ENCODE measurements at regions not wholly inside any gene's neighbourhood (a gene's known extent, or its start where the extent isn't known, plus 50 kb on each side); places are given as distances from the start of the nearest gene placed in this dataset.

DNA sequence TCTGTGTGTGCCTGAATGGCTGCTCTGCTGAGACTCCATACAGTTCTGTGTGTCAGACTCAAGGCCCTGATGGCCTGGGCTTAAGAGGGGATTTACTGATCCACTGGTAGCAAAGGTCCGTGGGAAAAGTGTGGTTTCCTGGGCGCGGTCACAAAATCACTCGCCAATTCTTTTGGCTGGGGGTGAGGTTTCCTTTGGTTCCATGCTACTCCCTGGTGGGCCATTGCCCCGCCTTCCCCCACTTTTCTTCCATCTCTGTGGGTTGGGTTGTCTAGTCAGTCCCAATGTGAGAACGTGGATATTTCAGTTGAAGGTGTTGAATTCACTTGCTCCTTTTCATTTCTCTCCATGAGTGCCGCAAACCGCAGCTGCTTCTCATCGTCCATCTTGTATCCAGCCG lies 162.7 kb upstream of the NRXN1 start:
- no peak overlapping the region for H3K4me3 ChIP-seq (ENCODE audit: low read length)
- no peaks in the 10 kb centered on the region for H3K4me1 ChIP-seq (ENCODE audit: control insufficient read depth, low read depth, low read length)
- H3K27ac ChIP-seq (ENCODE audit: low read length), result no peak overlapping the region
- no peak overlapping the region for H3K9ac ChIP-seq (ENCODE audit: low read length)
- no peaks in the 10 kb centered on the region for H3K27me3 ChIP-seq (ENCODE audit: control insufficient read depth, insufficient read depth, low read length)
- no peaks in the 10 kb centered on the region for H3K9me3 ChIP-seq (ENCODE audit: control insufficient read depth, low read depth, low read length)
- no peaks in the 10 kb centered on the region for H3K36me3 ChIP-seq (ENCODE audit: control insufficient read depth, low read depth, low read length)

- Histone ChIP-seq H3K27ac (ENCODE audit: low read length) (no peak overlapping the region), H3K9me3 (ENCODE audit: control insufficient read depth, low read depth, low read length) (no peaks in the 10 kb centered on the region), H3K4me3 (ENCODE audit: low read length) (no peak overlapping the region), H3K4me1 (ENCODE audit: control insufficient read depth, low read depth, low read length) (peaks cover 12% of the 10 kb centered on the region), H3K36me3 (ENCODE audit: control insufficient read depth, low read depth, low read length) (no peaks in the 10 kb centered on the region), H3K27me3 (ENCODE audit: control insufficient read depth, insufficient read depth, low read length) (no peaks in the 10 kb centered on the region), H3K9ac (ENCODE audit: low read length) (no peak overlapping the region)
These were observed 138.3 kb upstream of the NRXN1 start for GRCh38 chr2:51170273-51170672.

DNA sequence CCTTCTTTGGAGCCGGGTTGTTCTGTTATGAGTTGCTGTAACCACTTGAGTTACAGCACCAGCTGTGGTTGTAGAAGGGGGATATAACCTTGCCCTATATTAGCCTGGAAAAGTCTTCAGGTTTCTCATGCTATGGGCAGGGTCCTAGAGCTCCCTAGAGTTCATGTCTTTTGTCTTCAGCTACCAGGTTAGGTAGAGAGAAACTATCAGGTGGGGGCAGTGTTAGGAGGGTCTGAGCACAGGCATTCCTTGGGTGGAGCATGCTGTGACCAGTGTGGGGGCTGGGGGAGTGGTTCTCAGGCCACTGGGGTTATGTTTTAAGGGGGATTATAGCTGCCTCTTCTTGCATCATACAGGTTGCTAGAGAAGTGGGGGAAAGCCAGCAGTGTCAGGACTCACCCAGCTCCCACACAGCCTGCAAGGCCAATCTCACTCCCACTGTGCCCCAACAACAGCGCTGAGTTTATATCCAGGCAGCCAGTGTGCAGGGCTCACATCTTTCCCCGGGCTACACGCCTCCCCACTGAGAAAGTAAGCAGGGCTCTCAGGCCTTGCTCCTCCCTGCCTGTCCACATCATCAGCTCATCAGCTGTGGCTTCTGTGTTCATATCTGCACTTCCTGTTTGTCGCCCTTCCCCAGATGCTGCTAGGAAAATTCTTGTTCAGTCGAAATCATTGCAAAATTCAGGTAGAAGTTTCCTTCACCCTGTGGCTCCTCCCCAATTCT lies 133.8 kb upstream of the NRXN1 start:
- Histone ChIP-seq H3K4me3 (ENCODE audit: low read length) (no peak overlapping the region), H3K9me3 (ENCODE audit: control insufficient read depth, low read depth, low read length) (no peaks in the 10 kb centered on the region), H3K4me1 (ENCODE audit: control insufficient read depth, low read depth, low read length) (peaks cover 12% of the 10 kb centered on the region), H3K9ac (ENCODE audit: low read length) (no peak overlapping the region), H3K27me3 (ENCODE audit: control insufficient read depth, insufficient read depth, low read length) (no peaks in the 10 kb centered on the region), H3K36me3 (ENCODE audit: control insufficient read depth, low read depth, low read length) (no peaks in the 10 kb centered on the region), H3K27ac (ENCODE audit: low read length) (no peak overlapping the region)

GRCh38 chr2:51158251-51158650 lies 126.3 kb upstream of the NRXN1 start:
- Histone ChIP-seq H3K9ac (ENCODE audit: low read length) (no peak overlapping the region), H3K9me3 (ENCODE audit: control insufficient read depth, low read depth, low read length) (no peaks in the 10 kb centered on the region), H3K27me3 (ENCODE audit: control insufficient read depth, insufficient read depth, low read length) (no peaks in the 10 kb centered on the region), H3K4me3 (ENCODE audit: low read length) (no peak overlapping the region), H3K27ac (ENCODE audit: low read length) (no peak overlapping the region), H3K4me1 (ENCODE audit: control insufficient read depth, low read depth, low read length) (no peaks in the 10 kb centered on the region), H3K36me3 (ENCODE audit: control insufficient read depth, low read depth, low read length) (no peaks in the 10 kb centered on the region)

GRCh38 chr2:51153236-51153635 lies 121.3 kb upstream of the NRXN1 start:
- no peaks in the 10 kb centered on the region for H3K27me3 ChIP-seq (ENCODE audit: control insufficient read depth, insufficient read depth, low read length)
- H3K4me1 ChIP-seq (ENCODE audit: control insufficient read depth, low read depth, low read length), result no peaks in the 10 kb centered on the region
- H3K4me3 ChIP-seq (ENCODE audit: low read length), result no peak overlapping the region
- no peaks in the 10 kb centered on the region for H3K36me3 ChIP-seq (ENCODE audit: control insufficient read depth, low read depth, low read length)
- H3K9ac ChIP-seq (ENCODE audit: low read length), result no peak overlapping the region
- H3K9me3 ChIP-seq (ENCODE audit: control insufficient read depth, low read depth, low read length), result no peaks in the 10 kb centered on the region
- no peak overlapping the region for H3K27ac ChIP-seq (ENCODE audit: low read length)

DNA sequence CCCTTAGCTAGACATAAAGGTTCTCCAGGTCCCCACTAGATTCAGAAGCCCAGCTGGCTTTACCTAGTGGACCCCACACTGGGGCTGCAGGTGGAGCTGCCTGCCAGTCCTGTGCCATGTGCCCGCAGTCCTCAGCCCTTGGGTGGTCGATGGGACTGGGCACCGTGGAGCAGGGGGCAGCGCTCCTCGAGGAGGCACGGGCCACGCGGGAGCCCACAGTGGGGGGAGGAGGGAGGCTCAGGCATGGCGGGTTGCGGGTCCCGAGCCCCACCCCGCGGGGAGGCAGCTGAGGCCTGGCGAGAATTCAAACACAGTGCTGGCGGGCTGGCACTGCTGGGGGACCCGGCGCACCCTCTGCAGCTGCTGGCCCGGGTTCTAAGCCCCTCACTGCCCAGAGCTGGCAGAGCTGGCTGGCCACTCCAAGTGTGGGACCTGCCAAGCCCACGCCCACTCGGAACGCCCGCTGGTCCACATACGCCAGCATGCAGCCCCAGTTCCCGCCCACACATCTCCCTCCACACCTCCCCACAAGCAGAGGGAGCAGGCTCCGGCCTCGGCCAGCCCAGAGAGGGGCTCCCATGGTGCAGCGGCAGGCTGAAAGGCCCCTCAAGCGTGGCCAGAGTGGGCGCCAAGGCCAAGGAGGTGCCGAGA lies 119.7 kb upstream of the NRXN1 start:
- Histone ChIP-seq H3K36me3 (ENCODE audit: control insufficient read depth, low read depth, low read length) (no peaks in the 10 kb centered on the region), H3K27ac (ENCODE audit: low read length) (no peak overlapping the region), H3K9ac (ENCODE audit: low read length) (no peak overlapping the region), H3K27me3 (ENCODE audit: control insufficient read depth, insufficient read depth, low read length) (no peaks in the 10 kb centered on the region), H3K9me3 (ENCODE audit: control insufficient read depth, low read depth, low read length) (no peaks in the 10 kb centered on the region), H3K4me1 (ENCODE audit: control insufficient read depth, low read depth, low read length) (no peaks in the 10 kb centered on the region), H3K4me3 (ENCODE audit: low read length) (no peak overlapping the region)

DNA sequence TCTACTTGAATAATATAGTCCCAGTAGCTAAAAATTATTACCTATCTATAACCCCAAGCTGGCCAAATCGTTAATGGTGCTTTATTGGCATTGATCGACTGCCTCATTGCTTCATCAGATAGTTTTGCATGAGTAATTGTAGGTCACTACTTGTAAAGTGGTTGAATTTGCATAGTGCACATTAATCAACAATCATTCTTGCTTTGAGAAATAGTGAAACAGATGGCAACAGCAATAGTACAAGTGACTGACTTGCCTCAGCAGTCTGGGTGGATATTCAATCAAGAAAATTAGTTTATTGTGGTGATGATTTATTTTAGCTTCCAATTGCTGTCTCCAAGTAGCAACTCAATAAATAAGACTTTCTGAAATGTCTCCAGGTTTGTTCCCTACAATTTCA lies 117.8 kb upstream of the NRXN1 start:
- Histone ChIP-seq H3K9ac (ENCODE audit: low read length) (no peak overlapping the region), H3K4me3 (ENCODE audit: low read length) (no peak overlapping the region), H3K4me1 (ENCODE audit: control insufficient read depth, low read depth, low read length) (no peaks in the 10 kb centered on the region), H3K27ac (ENCODE audit: low read length) (no peak overlapping the region), H3K27me3 (ENCODE audit: control insufficient read depth, insufficient read depth, low read length) (no peaks in the 10 kb centered on the region), H3K36me3 (ENCODE audit: control insufficient read depth, low read depth, low read length) (no peaks in the 10 kb centered on the region), H3K9me3 (ENCODE audit: control insufficient read depth, low read depth, low read length) (no peaks in the 10 kb centered on the region)

DNA sequence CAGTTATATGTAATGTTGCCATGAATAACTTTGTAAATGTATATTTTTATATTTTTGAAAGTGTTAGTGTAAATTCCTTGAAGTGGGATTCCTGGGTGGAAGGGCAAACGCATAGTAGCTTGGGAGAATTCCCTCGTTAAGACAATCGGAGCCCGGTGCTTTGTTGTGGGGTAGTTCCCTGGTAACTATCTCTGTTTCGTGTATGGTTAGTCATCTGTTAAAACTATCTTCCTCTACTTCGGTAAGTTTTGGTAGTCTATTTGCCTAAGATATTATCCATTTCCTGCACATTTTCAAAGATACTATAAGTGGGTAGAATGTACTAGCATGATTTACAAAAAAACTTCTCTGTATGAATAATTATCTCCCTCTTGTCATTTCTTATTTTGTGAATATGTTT lies 113.8 kb upstream of the NRXN1 start:
- Histone ChIP-seq H3K9me3 (ENCODE audit: control insufficient read depth, low read depth, low read length) (no peaks in the 10 kb centered on the region), H3K36me3 (ENCODE audit: control insufficient read depth, low read depth, low read length) (no peaks in the 10 kb centered on the region), H3K9ac (ENCODE audit: low read length) (no peak overlapping the region), H3K27ac (ENCODE audit: low read length) (no peak overlapping the region), H3K4me3 (ENCODE audit: low read length) (no peak overlapping the region), H3K4me1 (ENCODE audit: control insufficient read depth, low read depth, low read length) (no peaks in the 10 kb centered on the region), H3K27me3 (ENCODE audit: control insufficient read depth, insufficient read depth, low read length) (no peaks in the 10 kb centered on the region)

GRCh38 chr2:51120754-51121280 lies 88.9 kb upstream of the NRXN1 start:
- Histone ChIP-seq H3K27ac (ENCODE audit: low read length) (no peak overlapping the region), H3K27me3 (ENCODE audit: control insufficient read depth, insufficient read depth, low read length) (no peaks in the 10 kb centered on the region), H3K9me3 (ENCODE audit: control insufficient read depth, low read depth, low read length) (no peaks in the 10 kb centered on the region), H3K9ac (ENCODE audit: low read length) (no peak overlapping the region), H3K4me3 (ENCODE audit: low read length) (no peak overlapping the region), H3K4me1 (ENCODE audit: control insufficient read depth, low read depth, low read length) (no peaks in the 10 kb centered on the region), H3K36me3 (ENCODE audit: control insufficient read depth, low read depth, low read length) (no peaks in the 10 kb centered on the region)

DNA sequence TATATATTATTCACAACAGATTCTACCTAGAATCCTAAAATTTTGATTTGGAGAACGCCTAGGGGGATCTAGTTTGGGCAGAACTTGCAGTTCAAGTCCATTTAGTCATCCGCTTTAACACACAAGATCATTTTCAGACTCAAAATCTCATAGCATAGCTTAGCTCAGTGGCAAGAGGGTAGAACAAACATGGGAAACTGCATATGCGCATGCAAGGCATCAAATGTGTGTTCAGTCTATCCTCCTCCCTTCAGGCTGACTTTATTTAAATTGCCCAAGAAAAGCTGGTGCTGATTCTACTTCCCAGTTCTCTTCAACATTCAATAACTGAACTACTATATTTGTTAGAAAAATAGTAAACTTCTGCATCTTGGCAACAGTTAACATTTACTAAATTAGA lies 79.6 kb upstream of the NRXN1 start:
- no peak overlapping the region for H3K4me3 ChIP-seq (ENCODE audit: low read length)
- no peak overlapping the region for H3K9ac ChIP-seq (ENCODE audit: low read length)
- no peak overlapping the region for H3K27ac ChIP-seq (ENCODE audit: low read length)
- H3K36me3 ChIP-seq (ENCODE audit: control insufficient read depth, low read depth, low read length), result no peaks in the 10 kb centered on the region
- H3K4me1 ChIP-seq (ENCODE audit: control insufficient read depth, low read depth, low read length), result peaks cover 18% of the 10 kb centered on the region
- no peaks in the 10 kb centered on the region for H3K27me3 ChIP-seq (ENCODE audit: control insufficient read depth, insufficient read depth, low read length)
- H3K9me3 ChIP-seq (ENCODE audit: control insufficient read depth, low read depth, low read length), result no peaks in the 10 kb centered on the region

DNA sequence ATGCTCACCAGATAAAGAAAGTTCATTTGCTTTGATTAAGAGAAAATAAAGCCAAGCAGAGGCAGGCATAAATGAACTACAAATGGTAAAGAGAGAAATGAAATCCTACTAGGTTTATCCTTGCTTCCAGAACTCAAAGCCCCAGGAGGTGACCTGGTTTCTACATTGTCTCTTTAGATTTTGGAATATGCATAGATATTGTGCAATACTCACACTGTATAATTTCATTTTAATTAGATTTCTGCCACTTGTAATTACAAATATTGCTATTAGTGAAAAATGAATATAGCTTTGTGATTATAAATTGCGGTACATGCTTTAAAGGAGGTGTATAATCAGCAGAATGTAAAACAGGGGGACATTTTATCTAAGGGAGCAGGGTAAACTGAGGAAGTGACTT lies 76.9 kb upstream of the NRXN1 start:
- Histone ChIP-seq H3K27me3 (ENCODE audit: control insufficient read depth, insufficient read depth, low read length) (no peaks in the 10 kb centered on the region), H3K36me3 (ENCODE audit: control insufficient read depth, low read depth, low read length) (no peaks in the 10 kb centered on the region)

GRCh38 chr2:51107841-51108240 lies 75.9 kb upstream of the NRXN1 start:
- no peaks in the 10 kb centered on the region for H3K36me3 ChIP-seq (ENCODE audit: control insufficient read depth, low read depth, low read length)
- H3K9ac ChIP-seq (ENCODE audit: low read length), result no peak overlapping the region
- H3K9me3 ChIP-seq (ENCODE audit: control insufficient read depth, low read depth, low read length), result no peaks in the 10 kb centered on the region
- no peak overlapping the region for H3K27ac ChIP-seq (ENCODE audit: low read length)
- H3K4me1 ChIP-seq (ENCODE audit: control insufficient read depth, low read depth, low read length), result peaks cover 18% of the 10 kb centered on the region
- H3K4me3 ChIP-seq (ENCODE audit: low read length), result no peak overlapping the region
- no peaks in the 10 kb centered on the region for H3K27me3 ChIP-seq (ENCODE audit: control insufficient read depth, insufficient read depth, low read length)

More for the DNA sequence above, 76.9 kb upstream of the NRXN1 start:
- peaks cover 18% of the 10 kb centered on the region for H3K4me1 ChIP-seq (ENCODE audit: control insufficient read depth, low read depth, low read length)
- H3K4me3 ChIP-seq (ENCODE audit: low read length), result no peak overlapping the region
- no peak overlapping the region for H3K27ac ChIP-seq (ENCODE audit: low read length)
- no peaks in the 10 kb centered on the region for H3K9me3 ChIP-seq (ENCODE audit: control insufficient read depth, low read depth, low read length)
- H3K9ac ChIP-seq (ENCODE audit: low read length), result no peak overlapping the region
